PC-9 (cell line): ENCODE measurements at regions not wholly inside any gene's neighbourhood (a gene's known extent, or its start where the extent isn't known, plus 50 kb on each side); places are given as distances from the start of the nearest gene placed in this dataset.
"Not testable (repeated sequence)": the region's sequence is repeated elsewhere in the genome, so short reads cannot be mapped to it uniquely, and the experiment has no call there.

Experiments
- BruUV-seq: library from RNA; stranded (reverse); fragments of 400-500 nt; replicated peaks from 2 replicates; lab custom pipeline; 2021; lab: Mats Ljungman, UMichigan
- CTCF ChIA-PET: fragments of 300-600 bp; sonication (Branson Sonifier 250); formaldehyde crosslinking; loops from one replicate; lab custom pipeline; 2022; ENCODE audit warnings: antibody characterized with exemption; lab: Charles Lee
- POLR2A ChIA-PET: fragments of 300-600 bp; sonication (Branson Sonifier 250); formaldehyde crosslinking; loops from one replicate; lab custom pipeline; 2022; ENCODE audit warnings: antibody characterized with exemption; ENCODE audit not compliant: unreplicated experiment; lab: Charles Lee
- DNase-seq, 2 experiments: peaks; one replicate each; pipeline versions ENCODE4 v3.0.0 to v3.0.0-alpha.2; 2015 to 2022; ENCODE audit warnings: mixed read lengths in 1 of 2
- H2AFZ ChIP-seq: fragments of 200-600 bp; sonication (generic); 2 replicates; pipeline ENCODE4 v1.8.1; 2017; ENCODE audit warnings: antibody characterized with exemption
- H3F3A ChIP-seq: fragments of 200-600 bp; sonication (generic); 2 replicates; pipeline ENCODE4 v1.8.1; 2017; ENCODE audit warnings: antibody characterized with exemption, mild to moderate bottlenecking, low read depth; ENCODE audit not compliant: insufficient read depth
- H3K27ac ChIP-seq: fragments of 200-600 bp; sonication (generic); 2 replicates; pipeline ENCODE4 v1.6.1; 2016; ENCODE audit warnings: mixed run types
- H3K27me3 ChIP-seq: fragments of 200-600 bp; sonication (generic); 2 replicates; pipeline ENCODE4 v1.6.1; 2016; ENCODE audit warnings: low read depth, mixed run types; ENCODE audit not compliant: insufficient read depth
- H3K36me3 ChIP-seq: fragments of 200-600 bp; sonication (generic); 2 replicates; pipeline ENCODE4 v1.6.1; 2016; ENCODE audit warnings: low read depth, mixed run types
- H3K4me1 ChIP-seq: fragments of 200-600 bp; sonication (generic); replicated peaks from 2 replicates; pipeline ENCODE4 v1.6.1; 2016; ENCODE audit warnings: mixed run types; ENCODE audit not compliant: insufficient read depth
- H3K4me2 ChIP-seq: fragments of 200-600 bp; sonication (generic); 2 replicates; pipeline ENCODE4 v1.6.1; 2017; ENCODE audit warnings: mixed run types
- H3K4me3 ChIP-seq: fragments of 200-600 bp; sonication (generic); 2 replicates; pipeline ENCODE4 v1.6.1; 2016; ENCODE audit warnings: mixed run types
- H3K79me2 ChIP-seq: fragments of 200-600 bp; sonication (generic); 2 replicates; pipeline ENCODE4 v1.6.1; 2017; ENCODE audit warnings: low read depth, mixed run types
- H3K9me2 ChIP-seq: fragments of 200-600 bp; sonication (generic); 2 replicates; pipeline ENCODE4 v1.8.1; 2017; ENCODE audit warnings: mild to moderate bottlenecking; ENCODE audit not compliant: insufficient read depth
- H3K9me3 ChIP-seq: fragments of 200-600 bp; sonication (generic); 2 replicates; pipeline ENCODE4 v1.8.1; 2016; ENCODE audit warnings: low read depth; ENCODE audit not compliant: insufficient read depth
- H4K20me1 ChIP-seq: fragments of 200-600 bp; sonication (generic); 2 replicates; pipeline ENCODE4 v1.8.1; 2017; ENCODE audit not compliant: insufficient read depth
- EZH2 ChIP-seq: fragments of 200-600 bp; sonication (generic); IDR thresholded peaks from 2 replicates; pipeline ENCODE4 v1.8.0; 2017; ENCODE audit warnings: antibody characterized with exemption, low read depth
- intact Hi-C: fragments of 100-400 bp; cut with micrococcal nuclease; formaldehyde crosslinking; loops from one replicate; pipeline ENCODE4 v1.10.0; 2022; ENCODE audit not compliant: unreplicated experiment
- TF ChIP-seq, protein P1 (sequence below): fragments of 200-600 bp; sonication (generic); conservative IDR thresholded peaks from 2 replicates; pipeline ENCODE4 v1.6.1; 2017; ENCODE audit warnings: mixed run types, antibody characterized with exemption, mild to moderate bottlenecking, moderate library complexity

DNA sequence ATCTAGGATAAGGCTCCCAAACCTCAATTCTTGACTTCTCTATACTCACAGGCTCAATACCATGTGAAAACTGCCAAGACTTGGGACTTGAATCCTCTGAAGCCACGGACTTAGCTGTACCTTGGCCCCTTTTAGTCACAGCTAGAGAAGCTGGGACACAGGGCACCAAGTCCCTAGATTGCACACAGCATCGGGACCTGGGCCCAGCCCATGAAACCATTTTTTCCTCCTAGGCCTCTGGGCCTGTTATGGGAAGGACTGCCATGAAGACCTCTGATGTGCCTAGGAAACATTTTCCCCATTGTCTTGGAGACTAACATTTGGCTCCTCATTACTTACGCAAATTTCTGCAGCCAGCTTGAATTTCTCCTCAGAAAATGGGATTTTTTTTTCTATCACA is 1011.8 kb upstream of the DDX18 start:
- intact Hi-C loops = no loop called here
- Histone ChIP-seq H3K27me3 (no peaks in the 10 kb centered on the region), H3K4me2 (no peak overlapping the region), H3K9me2 (no peaks in the 10 kb centered on the region), H3F3A (no peaks in the 10 kb centered on the region), H3K27ac (no peak overlapping the region), H3K79me2 (no peaks in the 10 kb centered on the region), H3K4me3 (no peak overlapping the region), H3K4me1 (no peaks in the 10 kb centered on the region), H2AFZ (no peak overlapping the region), H3K36me3 (no peaks in the 10 kb centered on the region), H4K20me1 (no peaks in the 10 kb centered on the region), H3K9me3 (no peaks in the 10 kb centered on the region)
- CTCF ChIA-PET = no interaction called here
- POLR2A ChIA-PET = no interaction called here
- no TSS peak for BruUV-seq
- TF ChIP-seq, protein P1, sequence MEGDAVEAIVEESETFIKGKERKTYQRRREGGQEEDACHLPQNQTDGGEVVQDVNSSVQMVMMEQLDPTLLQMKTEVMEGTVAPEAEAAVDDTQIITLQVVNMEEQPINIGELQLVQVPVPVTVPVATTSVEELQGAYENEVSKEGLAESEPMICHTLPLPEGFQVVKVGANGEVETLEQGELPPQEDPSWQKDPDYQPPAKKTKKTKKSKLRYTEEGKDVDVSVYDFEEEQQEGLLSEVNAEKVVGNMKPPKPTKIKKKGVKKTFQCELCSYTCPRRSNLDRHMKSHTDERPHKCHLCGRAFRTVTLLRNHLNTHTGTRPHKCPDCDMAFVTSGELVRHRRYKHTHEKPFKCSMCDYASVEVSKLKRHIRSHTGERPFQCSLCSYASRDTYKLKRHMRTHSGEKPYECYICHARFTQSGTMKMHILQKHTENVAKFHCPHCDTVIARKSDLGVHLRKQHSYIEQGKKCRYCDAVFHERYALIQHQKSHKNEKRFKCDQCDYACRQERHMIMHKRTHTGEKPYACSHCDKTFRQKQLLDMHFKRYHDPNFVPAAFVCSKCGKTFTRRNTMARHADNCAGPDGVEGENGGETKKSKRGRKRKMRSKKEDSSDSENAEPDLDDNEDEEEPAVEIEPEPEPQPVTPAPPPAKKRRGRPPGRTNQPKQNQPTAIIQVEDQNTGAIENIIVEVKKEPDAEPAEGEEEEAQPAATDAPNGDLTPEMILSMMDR = no peak
- TF ChIP-seq EZH2 = no peak
- no peak for DNase-seq

DNA sequence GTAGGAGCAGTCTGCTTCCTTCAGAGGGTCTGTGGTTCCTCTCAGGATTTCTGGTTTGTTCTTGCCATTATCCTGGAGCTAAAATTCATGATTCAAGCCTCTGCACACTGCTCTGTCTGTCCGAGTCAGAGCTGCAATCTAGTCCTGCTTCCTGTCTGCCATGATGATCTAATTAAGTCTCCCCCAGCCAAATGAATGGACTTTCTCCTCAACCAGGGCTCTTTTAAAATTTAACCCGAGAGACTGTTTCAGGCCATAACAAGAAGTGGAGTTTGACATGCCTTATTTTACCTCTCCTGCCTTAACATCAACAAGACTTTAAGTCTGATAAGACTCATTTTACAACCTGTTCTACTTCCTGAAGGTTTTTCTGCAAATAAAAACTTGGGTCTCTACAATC is 1009.6 kb upstream of the DDX18 start:
- Histone ChIP-seq H3K27ac (no peak overlapping the region), H3K27me3 (no peaks in the 10 kb centered on the region), H3K79me2 (no peaks in the 10 kb centered on the region), H2AFZ (no peak overlapping the region), H3K9me2 (no peaks in the 10 kb centered on the region), H3K36me3 (no peaks in the 10 kb centered on the region), H3F3A (no peaks in the 10 kb centered on the region), H3K4me1 (no peaks in the 10 kb centered on the region), H3K9me3 (no peaks in the 10 kb centered on the region), H3K4me3 (no peak overlapping the region), H3K4me2 (no peak overlapping the region), H4K20me1 (no peaks in the 10 kb centered on the region)
- intact Hi-C loops = no loop called here
- no peak for TF ChIP-seq EZH2
- TF ChIP-seq, protein P1 = no peak
- BruUV-seq = no TSS peak
- ChIA-PET CTCF (no interaction called here), POLR2A (no interaction called here)
- DNase-seq = no peak

DNA sequence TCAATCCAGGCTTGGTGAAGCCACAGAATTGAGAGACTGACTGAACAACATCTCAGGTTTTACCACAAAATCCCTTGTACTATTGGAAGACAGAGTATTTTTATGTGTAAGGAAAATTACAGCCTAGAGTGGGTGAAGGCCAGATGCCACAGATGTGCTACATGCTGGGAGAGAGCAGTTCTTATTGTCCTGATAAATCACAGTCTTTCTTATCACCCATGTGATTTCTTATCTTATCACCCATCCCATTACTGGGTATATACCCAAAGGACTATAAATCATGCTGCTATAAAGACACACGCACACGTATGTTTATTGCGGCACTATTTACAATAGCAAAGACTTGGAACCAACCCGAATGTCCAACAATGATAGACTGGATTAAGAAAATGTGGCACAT is 1008.0 kb upstream of the DDX18 start:
- CTCF ChIA-PET, H3K4me3 ChIP-seq, H4K20me1 ChIP-seq: not testable (repeated sequence)

DNA sequence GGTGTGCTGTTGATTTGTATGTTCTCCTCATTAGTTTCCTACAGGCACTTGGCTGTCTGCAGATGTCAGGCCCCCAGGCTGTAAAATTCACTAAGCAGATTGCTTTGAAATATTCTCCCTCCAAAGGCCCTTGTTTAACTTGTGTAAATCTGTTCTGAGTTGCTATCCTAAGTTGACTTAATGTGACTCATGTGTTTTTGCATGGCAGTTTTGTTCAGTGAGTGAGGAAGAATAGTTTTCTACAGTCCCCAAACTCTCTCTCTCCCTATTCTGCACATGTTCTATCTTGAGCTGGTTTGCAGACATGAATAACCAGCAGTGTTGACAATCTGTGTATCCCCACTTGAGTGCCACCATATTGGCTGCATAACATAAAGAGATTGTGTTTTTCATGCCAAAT is 1005.4 kb upstream of the DDX18 start:
- Histone ChIP-seq H3K9me2 (no peaks in the 10 kb centered on the region), H3F3A (no peaks in the 10 kb centered on the region), H4K20me1 (no peaks in the 10 kb centered on the region), H3K4me2 (no peak overlapping the region), H2AFZ (no peak overlapping the region), H3K79me2 (no peaks in the 10 kb centered on the region), H3K27ac (no peak overlapping the region), H3K4me1 (no peaks in the 10 kb centered on the region), H3K36me3 (no peaks in the 10 kb centered on the region), H3K4me3 (no peak overlapping the region), H3K9me3 (no peaks in the 10 kb centered on the region), H3K27me3 (no peaks in the 10 kb centered on the region)
- intact Hi-C loops = no loop called here
- POLR2A ChIA-PET = no interaction called here
- TF ChIP-seq, protein P1 = no peak
- TF ChIP-seq EZH2 = no peak
- CTCF ChIA-PET = no interaction called here
- no peak for DNase-seq
- BruUV-seq = no TSS peak

More for the DNA sequence above, 1008.0 kb upstream of the DDX18 start:
- POLR2A ChIA-PET, H3K4me1 ChIP-seq, H3K9me3 ChIP-seq, H3K79me2 ChIP-seq, H3K4me2 ChIP-seq, DNase-seq, H3K36me3 ChIP-seq, H3F3A ChIP-seq, H3K27ac ChIP-seq, BruUV-seq, H3K27me3 ChIP-seq, intact Hi-C loops, H2AFZ ChIP-seq, H3K9me2 ChIP-seq: not testable (repeated sequence)
